HUES64 (cell line): ENCODE measurements at regions not wholly inside any gene's neighbourhood (a gene's known extent, or its start where the extent isn't known, plus 50 kb on each side); places are given as distances from the start of the nearest gene placed in this dataset.
A peak's percentile ranks its signal among the peaks of the same experiment; 100 is the strongest.

Experiments used
- H3K27ac ChIP-seq: 2 replicates; pipeline ENCODE4 v1.7.0; 2013; ENCODE audit warnings: low read depth, low read length, inconsistent platforms
- H3K27me3 ChIP-seq: 2 replicates; pipeline ENCODE4 v1.6.1; 2013; ENCODE audit warnings: mild to moderate bottlenecking, low read length; ENCODE audit not compliant: insufficient read depth
- H3K36me3 ChIP-seq: 2 replicates; pipeline ENCODE4 v1.6.1; 2013; ENCODE audit warnings: mild to moderate bottlenecking, low read length; ENCODE audit not compliant: insufficient read depth
- H3K4me1 ChIP-seq: 2 replicates; pipeline ENCODE4 v1.6.1; 2013; ENCODE audit warnings: mild to moderate bottlenecking, low read length, moderate library complexity; ENCODE audit not compliant: insufficient read depth
- H3K4me3 ChIP-seq: 2 replicates; pipeline ENCODE4 v1.5.1; 2013; ENCODE audit warnings: mild to moderate bottlenecking, low read length, moderate library complexity
- H3K9ac ChIP-seq: 2 replicates; pipeline ENCODE4 v1.6.1; 2013; ENCODE audit warnings: mild to moderate bottlenecking, low read depth, low read length
- H3K9me3 ChIP-seq: 2 replicates; pipeline ENCODE4 v1.6.1; 2013; ENCODE audit warnings: low read depth, low read length; ENCODE audit not compliant: insufficient read depth
- WGBS: fragments of 150-250, 120-280 bp; methylation state at CpG from one replicate; pipeline ENCODE4 v1.1.7; 2013; ENCODE audit warnings: missing lambda C conversion rate; 5-methylcytosine and 5-hydroxymethylcytosine counted together

- Histone ChIP-seq H3K27ac (peak overlapping the region; percentile 78; the same call in 1 of the 2 replicates), H3K36me3 (no peaks in the 10 kb centered on the region), H3K9me3 (no peaks in the 10 kb centered on the region), H3K4me3 (peak overlapping the region; percentile 36; the same call in 1 of the 2 replicates), H3K9ac (peak overlapping the region; percentile 60; the same call in 1 of the 2 replicates), H3K27me3 (no peaks in the 10 kb centered on the region), H3K4me1 (peaks cover 26% of the 10 kb centered on the region; the same call in 1 of the 2 replicates)
- WGBS, result 66% methylated on average over 3 of the region's 3 CpGs
These were observed 869.2 kb upstream of the GCFC2 start for GRCh38 chr2:76579911-76580310.

DNA sequence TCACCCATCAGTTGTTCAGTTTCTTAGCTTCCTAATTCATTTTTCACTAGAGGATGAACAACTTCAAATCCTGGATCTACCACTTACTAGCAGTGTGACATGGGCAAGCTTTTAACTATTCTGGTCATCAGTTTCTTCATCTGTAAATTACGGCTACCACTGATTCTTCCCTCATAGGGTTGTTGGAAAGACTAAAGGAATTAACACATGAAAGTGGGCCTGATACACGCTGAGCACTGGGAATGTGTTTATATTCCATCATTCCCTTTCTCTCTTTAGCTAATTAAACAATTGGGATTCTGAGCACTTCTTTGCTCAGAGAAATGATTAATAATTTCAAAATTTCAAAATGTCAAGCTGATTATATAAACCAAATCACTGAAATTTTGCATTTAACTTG lies 862.3 kb upstream of the GCFC2 start:
- 56% methylated on average over 2 of the region's 2 CpGs for WGBS
- no peaks in the 10 kb centered on the region for H3K9me3 ChIP-seq
- H3K27ac ChIP-seq, result peak overlapping the region; percentile 86
- H3K36me3 ChIP-seq, result no peaks in the 10 kb centered on the region
- peak overlapping the region; percentile 26; the same call in 1 of the 2 replicates for H3K4me3 ChIP-seq
- no peaks in the 10 kb centered on the region for H3K27me3 ChIP-seq
- H3K4me1 ChIP-seq, result peaks cover 31% of the 10 kb centered on the region
- H3K9ac ChIP-seq, result peak overlapping the region; percentile 2

- WGBS, result 76% methylated on average over 6 of the region's 6 CpGs
- Histone ChIP-seq H3K4me1 (peaks cover 31% of the 10 kb centered on the region), H3K27ac (no peak overlapping the region), H3K9me3 (peaks cover 12% of the 10 kb centered on the region; the same call in 1 of the 2 replicates), H3K4me3 (no peak overlapping the region), H3K27me3 (no peaks in the 10 kb centered on the region), H3K36me3 (no peaks in the 10 kb centered on the region), H3K9ac (no peak overlapping the region)
These were observed 859.1 kb upstream of the GCFC2 start for GRCh38 chr2:76569819-76570218.

- WGBS, result 85% methylated on average over 5 of the region's 5 CpGs
- Histone ChIP-seq H3K4me1 (peaks cover 22% of the 10 kb centered on the region), H3K9ac (no peak overlapping the region), H3K4me3 (no peak overlapping the region), H3K27me3 (no peaks in the 10 kb centered on the region), H3K36me3 (no peaks in the 10 kb centered on the region), H3K27ac (no peak overlapping the region), H3K9me3 (peaks cover 12% of the 10 kb centered on the region; the same call in 1 of the 2 replicates)
These were observed 856.8 kb upstream of the GCFC2 start for GRCh38 chr2:76567478-76567877.

DNA sequence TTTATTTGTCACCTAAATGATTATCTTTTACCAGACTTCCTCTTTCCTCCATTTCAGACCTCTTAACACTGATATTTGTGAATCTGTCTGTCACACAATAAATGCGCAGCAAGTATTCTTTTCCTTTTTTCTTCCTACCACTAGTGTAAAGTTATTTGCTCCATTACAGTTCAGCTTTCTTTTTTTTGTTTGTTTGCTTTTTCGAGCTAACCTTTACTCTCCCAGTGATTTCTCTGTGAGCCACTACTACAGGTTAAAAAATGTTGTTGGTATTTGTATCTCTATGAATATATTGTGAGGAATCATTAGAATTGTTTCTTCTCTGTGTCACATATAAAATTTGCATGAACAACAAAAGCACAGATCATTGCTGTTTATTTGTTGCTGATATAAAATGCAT lies 854.0 kb upstream of the GCFC2 start:
- H3K9ac ChIP-seq, result no peak overlapping the region
- no peak overlapping the region for H3K4me3 ChIP-seq
- H3K9me3 ChIP-seq, result peaks cover 12% of the 10 kb centered on the region; the same call in 1 of the 2 replicates
- no peaks in the 10 kb centered on the region for H3K27me3 ChIP-seq
- H3K27ac ChIP-seq, result no peak overlapping the region
- H3K4me1 ChIP-seq, result no peaks in the 10 kb centered on the region; the same call in 1 of the 2 replicates
- no peaks in the 10 kb centered on the region for H3K36me3 ChIP-seq
- 96% methylated on average over 1 of the region's 2 CpGs for WGBS

GRCh38 chr2:76563730-76564129 lies 853.0 kb upstream of the GCFC2 start:
- no peaks in the 10 kb centered on the region for H3K36me3 ChIP-seq
- 95% methylated on average over 9 of the region's 9 CpGs for WGBS
- H3K4me3 ChIP-seq, result no peak overlapping the region
- H3K4me1 ChIP-seq, result no peaks in the 10 kb centered on the region; the same call in 1 of the 2 replicates
- H3K27me3 ChIP-seq, result no peaks in the 10 kb centered on the region
- no peak overlapping the region for H3K9ac ChIP-seq
- H3K27ac ChIP-seq, result no peak overlapping the region
- H3K9me3 ChIP-seq, result peaks cover 12% of the 10 kb centered on the region; the same call in 1 of the 2 replicates

- Histone ChIP-seq H3K9ac (no peak overlapping the region), H3K27ac (no peak overlapping the region)
These were observed 847.4 kb upstream of the GCFC2 start for GRCh38 chr2:76558157-76558556.

GRCh38 chr2:76556018-76556417 lies 845.3 kb upstream of the GCFC2 start:
- no peaks in the 10 kb centered on the region for H3K36me3 ChIP-seq
- no peaks in the 10 kb centered on the region for H3K9me3 ChIP-seq
- no peaks in the 10 kb centered on the region for H3K27me3 ChIP-seq
- H3K27ac ChIP-seq, result no peak overlapping the region
- H3K4me1 ChIP-seq, result no peaks in the 10 kb centered on the region
- no peak overlapping the region for H3K4me3 ChIP-seq
- 93% methylated on average over 2 of the region's 2 CpGs for WGBS
- no peak overlapping the region for H3K9ac ChIP-seq

More at GRCh38 chr2:76558157-76558556, 847.4 kb upstream of the GCFC2 start:
- Histone ChIP-seq H3K27me3 (no peaks in the 10 kb centered on the region), H3K9me3 (no peaks in the 10 kb centered on the region), H3K36me3 (no peaks in the 10 kb centered on the region), H3K4me1 (no peaks in the 10 kb centered on the region), H3K4me3 (no peak overlapping the region)

- no peak overlapping the region for H3K4me3 ChIP-seq
- no peaks in the 10 kb centered on the region for H3K9me3 ChIP-seq
- WGBS, result no CpG with 5 or more reads among the region's 1 CpG
- no peak overlapping the region for H3K9ac ChIP-seq
- no peaks in the 10 kb centered on the region for H3K36me3 ChIP-seq
- no peak overlapping the region for H3K27ac ChIP-seq
- peaks cover 17% of the 10 kb centered on the region for H3K4me1 ChIP-seq
- no peaks in the 10 kb centered on the region for H3K27me3 ChIP-seq
These were observed 835.5 kb upstream of the GCFC2 start for GRCh38 chr2:76546207-76546606.

- no peaks in the 10 kb centered on the region for H3K36me3 ChIP-seq
- H3K4me1 ChIP-seq, result peaks cover 17% of the 10 kb centered on the region
- no peaks in the 10 kb centered on the region for H3K27me3 ChIP-seq
- H3K9me3 ChIP-seq, result no peaks in the 10 kb centered on the region
- H3K4me3 ChIP-seq, result no peak overlapping the region
- WGBS, result 67% methylated on average over 3 of the region's 3 CpGs
- no peak overlapping the region for H3K9ac ChIP-seq
- no peak overlapping the region for H3K27ac ChIP-seq
These were observed 834.2 kb upstream of the GCFC2 start for GRCh38 chr2:76544901-76545300.

- H3K27me3 ChIP-seq, result no peaks in the 10 kb centered on the region
- H3K9ac ChIP-seq, result no peak overlapping the region
- peaks cover 14% of the 10 kb centered on the region for H3K9me3 ChIP-seq
- peaks cover 2% of the 10 kb centered on the region; the same call in 1 of the 2 replicates for H3K4me1 ChIP-seq
- no peak overlapping the region for H3K27ac ChIP-seq
- H3K36me3 ChIP-seq, result no peaks in the 10 kb centered on the region
- WGBS, result 94% methylated on average over 3 of the region's 3 CpGs
- no peak overlapping the region for H3K4me3 ChIP-seq
These were observed 806.8 kb upstream of the GCFC2 start for GRCh38 chr2:76517574-76517909.
